GM12874 (cell line): ENCODE measurements at regions not wholly inside any gene's neighbourhood (a gene's known extent, or its start where the extent isn't known, plus 50 kb on each side); places are given as distances from the start of the nearest gene placed in this dataset.

Experiments used
- TF ChIP-seq, protein P1 (sequence below): IDR thresholded peaks from 2 replicates; pipeline ENCODE4 v1.5.1; 2011; ENCODE audit warnings: low read depth, mild to moderate bottlenecking, control low read depth, low read length, moderate library complexity; ENCODE audit not compliant: insufficient read depth

DNA sequence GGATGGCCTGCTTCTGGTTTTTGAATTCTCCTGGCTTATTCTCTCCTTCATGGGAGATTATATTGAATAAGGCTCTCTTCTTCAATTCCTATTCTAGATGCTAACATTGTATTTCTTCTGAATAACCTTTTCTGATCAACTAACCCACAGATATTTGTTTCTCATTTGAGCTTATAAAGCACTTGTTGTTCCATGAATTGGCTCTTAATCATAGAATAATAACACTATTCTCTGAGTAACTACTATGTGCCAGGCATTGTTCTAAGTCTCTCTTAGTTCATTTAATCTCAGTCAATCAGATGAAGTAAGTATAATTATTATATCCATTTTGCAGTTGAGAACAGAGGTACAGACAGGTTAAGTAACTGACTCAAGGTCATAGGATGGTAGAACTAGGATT is 136.3 kb upstream of the MLIP start:
- TF ChIP-seq, protein P1, sequence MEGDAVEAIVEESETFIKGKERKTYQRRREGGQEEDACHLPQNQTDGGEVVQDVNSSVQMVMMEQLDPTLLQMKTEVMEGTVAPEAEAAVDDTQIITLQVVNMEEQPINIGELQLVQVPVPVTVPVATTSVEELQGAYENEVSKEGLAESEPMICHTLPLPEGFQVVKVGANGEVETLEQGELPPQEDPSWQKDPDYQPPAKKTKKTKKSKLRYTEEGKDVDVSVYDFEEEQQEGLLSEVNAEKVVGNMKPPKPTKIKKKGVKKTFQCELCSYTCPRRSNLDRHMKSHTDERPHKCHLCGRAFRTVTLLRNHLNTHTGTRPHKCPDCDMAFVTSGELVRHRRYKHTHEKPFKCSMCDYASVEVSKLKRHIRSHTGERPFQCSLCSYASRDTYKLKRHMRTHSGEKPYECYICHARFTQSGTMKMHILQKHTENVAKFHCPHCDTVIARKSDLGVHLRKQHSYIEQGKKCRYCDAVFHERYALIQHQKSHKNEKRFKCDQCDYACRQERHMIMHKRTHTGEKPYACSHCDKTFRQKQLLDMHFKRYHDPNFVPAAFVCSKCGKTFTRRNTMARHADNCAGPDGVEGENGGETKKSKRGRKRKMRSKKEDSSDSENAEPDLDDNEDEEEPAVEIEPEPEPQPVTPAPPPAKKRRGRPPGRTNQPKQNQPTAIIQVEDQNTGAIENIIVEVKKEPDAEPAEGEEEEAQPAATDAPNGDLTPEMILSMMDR = no peak

DNA sequence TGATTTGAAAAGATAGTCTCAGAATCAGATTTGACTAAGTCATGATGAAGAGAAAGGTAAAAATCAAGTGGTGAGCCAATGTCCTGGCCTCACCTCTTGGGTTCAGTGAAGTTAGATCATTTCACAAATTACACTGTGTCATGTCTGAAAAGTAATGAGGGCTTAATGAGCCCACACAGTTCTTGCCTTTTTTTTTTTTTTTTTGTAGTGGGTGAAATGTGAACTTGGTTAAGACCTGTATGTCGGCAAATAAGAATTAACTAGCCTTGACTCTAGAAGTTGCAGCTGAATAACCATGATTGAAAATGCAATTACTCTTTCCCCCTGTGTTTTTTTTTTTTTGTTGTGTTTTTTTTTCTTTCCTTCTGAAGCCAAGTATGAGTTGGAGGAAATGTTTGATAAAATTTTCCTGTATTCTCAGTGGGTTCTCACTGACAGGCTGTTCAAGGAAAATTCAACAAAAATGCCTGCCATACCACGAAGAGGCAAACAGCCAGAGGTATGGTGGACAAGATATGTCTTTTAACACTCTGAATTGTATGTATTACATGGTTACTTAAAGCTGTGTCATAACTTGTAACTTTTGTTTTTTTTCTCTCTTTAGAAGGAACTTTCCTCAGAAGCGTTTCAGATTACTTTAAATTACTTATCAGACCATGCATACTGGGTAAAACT is 135.2 kb upstream of the MLIP start:
- TF ChIP-seq, protein P1 = no peak

DNA sequence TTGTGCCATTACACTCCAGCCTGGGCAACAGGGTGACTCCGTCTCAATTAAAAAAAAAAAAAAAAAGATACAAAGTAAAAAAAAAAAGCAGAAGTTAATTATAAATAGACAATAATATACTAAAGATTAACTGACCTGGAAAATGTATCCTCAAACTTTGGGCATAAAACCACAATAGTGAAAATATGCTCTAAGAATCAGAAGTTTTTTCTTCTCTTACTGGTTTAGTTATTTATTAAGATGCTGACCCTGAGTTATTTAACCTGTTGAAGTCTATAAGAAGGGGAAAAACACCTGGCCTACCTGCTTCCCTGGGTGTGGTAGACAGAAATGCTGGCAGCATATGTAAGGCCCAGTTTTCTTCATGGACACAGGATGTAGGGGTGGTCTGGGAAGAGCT is 133.7 kb upstream of the MLIP start:
- TF ChIP-seq, protein P1 = no peak

DNA sequence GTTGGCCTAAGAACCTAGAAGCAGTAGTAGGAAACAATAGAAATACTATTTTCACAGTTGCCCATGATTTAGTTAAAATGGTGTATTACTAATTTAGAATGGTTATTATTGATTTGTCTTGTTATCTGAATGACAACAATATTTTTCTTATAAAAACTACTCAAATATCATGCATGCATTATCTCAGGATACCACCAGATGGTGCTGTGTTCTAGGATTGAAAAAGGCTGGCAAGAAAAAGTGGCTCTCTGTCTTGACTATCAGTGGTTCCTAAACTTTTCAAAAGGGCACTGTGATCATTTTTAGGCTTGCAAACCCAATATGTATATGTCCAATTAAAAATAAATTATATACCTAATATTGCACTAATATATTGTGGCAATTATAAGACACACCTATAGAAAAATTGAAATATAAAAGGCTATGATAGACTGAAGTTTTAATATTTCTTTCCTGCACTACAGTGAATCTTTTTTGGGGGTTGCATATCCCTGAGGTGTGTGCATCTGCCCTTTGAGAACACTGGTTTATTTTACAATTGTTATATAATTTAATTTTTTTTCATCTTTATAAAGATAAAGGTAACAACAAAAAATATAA is 131.7 kb upstream of the MLIP start:
- TF ChIP-seq, protein P1 = peak; percentile 54; the same call in 1 of the 2 replicates

DNA sequence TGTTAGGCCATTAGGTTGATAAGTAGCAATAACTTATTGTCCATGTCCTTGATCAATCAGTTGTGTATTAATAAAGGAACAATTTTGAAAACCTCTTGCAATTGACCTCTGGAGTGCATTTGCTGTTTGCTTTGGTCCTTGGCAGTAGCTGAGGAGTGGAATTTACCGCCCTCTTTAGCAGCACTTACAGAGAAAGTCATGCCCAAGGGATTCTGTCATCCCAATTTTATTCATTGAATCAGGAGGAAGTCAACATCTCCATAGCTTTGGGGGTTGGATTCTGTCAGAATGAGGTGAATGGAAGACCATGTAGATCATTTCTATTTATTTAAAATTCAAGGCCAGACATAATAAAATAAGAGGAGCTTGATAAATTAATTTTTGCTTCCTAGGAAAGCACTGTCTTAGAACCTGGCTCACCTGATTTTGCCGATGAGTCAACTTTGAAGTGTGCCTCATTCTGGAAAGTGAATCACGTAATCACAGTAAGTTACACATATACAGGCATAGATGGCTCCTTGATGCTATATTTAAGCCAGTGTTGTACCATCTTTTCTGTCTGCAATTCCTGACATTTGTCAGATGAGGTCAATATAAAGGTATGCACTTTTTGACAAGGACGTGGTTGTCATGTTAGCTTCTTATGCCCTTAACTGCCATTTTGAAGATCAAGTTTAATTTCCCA is 128.7 kb upstream of the MLIP start:
- TF ChIP-seq, protein P1 = no peak

DNA sequence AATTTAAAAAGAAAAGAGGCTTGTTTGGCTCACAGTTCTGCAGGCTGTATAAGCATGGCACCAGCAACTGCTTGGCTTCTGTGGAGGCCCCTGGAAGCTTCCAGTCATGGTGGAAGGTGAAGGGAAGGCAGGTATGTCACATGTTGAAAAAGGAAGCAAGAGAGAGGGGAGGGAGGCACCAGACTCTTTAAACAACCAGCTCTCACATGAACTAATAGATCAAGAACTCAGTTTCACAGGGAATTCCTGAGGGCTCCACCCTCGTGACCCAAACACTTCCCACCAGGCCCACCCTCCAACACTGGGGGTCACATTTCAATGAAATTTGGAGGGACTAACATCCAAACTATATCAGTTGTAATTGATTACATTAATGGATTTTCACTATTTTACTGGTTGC is 127.9 kb upstream of the MLIP start:
- TF ChIP-seq, protein P1 = no peak

DNA sequence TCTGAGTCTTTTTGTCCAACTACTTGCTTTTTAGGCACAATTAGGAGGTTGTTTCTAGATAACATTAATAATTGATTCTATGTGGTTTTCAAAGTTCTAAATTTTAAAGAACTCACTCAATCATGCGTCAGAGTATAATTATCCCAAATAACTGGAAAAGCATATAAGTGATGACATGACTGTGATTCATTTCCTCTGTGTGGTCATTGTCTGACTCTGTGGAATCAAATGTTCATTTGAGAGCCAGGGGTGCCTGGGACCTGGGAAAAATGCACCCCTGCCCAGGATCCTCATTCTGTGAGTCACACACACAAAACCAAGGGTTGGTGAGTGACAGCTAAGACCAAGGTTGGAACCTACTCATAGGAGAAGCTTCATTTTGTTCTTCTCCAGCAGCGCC is 127.1 kb upstream of the MLIP start:
- TF ChIP-seq, protein P1 = no peak
